HCT116 (cell line): ENCODE measurements at regions not wholly inside any gene's neighbourhood (a gene's known extent, or its start where the extent isn't known, plus 50 kb on each side); places are given as distances from the start of the nearest gene placed in this dataset.

Experiments used
- ATAC-seq: fragments of 200-7000 bp; cut with Tn5 transposase; 2 replicates; pipeline ENCODE4 v1.9.1; 2020; ENCODE audit warnings: mild to moderate bottlenecking, moderate library complexity
- BruUV-seq: library from RNA; stranded (reverse); fragments of 400-500 nt; replicated peaks from 2 replicates; lab custom pipeline; 2021; lab: Mats Ljungman, UMichigan
- CTCF ChIA-PET: fragments of 300-600 bp; sonication (Branson Sonifier 250); formaldehyde crosslinking; loops from one replicate; lab custom pipeline; 2021; ENCODE audit warnings: antibody characterized with exemption; lab: Charles Lee
- POLR2A ChIA-PET: fragments of 300-600, 350-600 bp; sonication (Branson Sonifier 250); formaldehyde crosslinking; loops from one replicate; lab custom pipeline; 2021; ENCODE audit warnings: antibody characterized with exemption; lab: Charles Lee
- RAD21 ChIA-PET, 2 experiments: fragments of 300-600 bp; sonication (Branson Sonifier 250); formaldehyde crosslinking; loops; one replicate each; lab custom pipeline; 2023; ENCODE audit warnings: low total read pairs in 2 of 2; ENCODE audit not compliant: uncharacterized antibody in 2 of 2, unreplicated experiment in 2 of 2, low non-redundant PET in 1 of 2; lab: Charles Lee
- DNase-seq: peaks from one replicate; pipeline ENCODE4 v3.0.0-alpha.2; 2010; ENCODE audit warnings: low read depth, low spot score
- H2AFZ ChIP-seq: fragments of 200-600 bp; shearing (Covaris generic), sonication (generic); 2 replicates; pipeline ENCODE4 v1.6.1; 2017; ENCODE audit warnings: low read depth, mixed run types, mixed read lengths, antibody characterized with exemption, low read length; ENCODE audit not compliant: poor library complexity, severe bottlenecking
- H3K27ac ChIP-seq: 2 replicates; pipeline ENCODE4 v1.5.1; 2012; ENCODE audit warnings: low read depth, low read length
- H3K27me3 ChIP-seq: fragments of 200-600 bp; sonication (generic); 2 replicates; pipeline ENCODE4 v1.6.1; 2016; ENCODE audit warnings: mixed run types, low read length, mixed read lengths; ENCODE audit not compliant: insufficient read depth
- H3K36me3 ChIP-seq, 2 experiments: fragments of 200-500 bp in 1 of 2; fragments of 200-600 bp in 1 of 2; sonication (Bioruptor generic) in 1 of 2; sonication (generic) in 1 of 2; 2 replicates each; pipeline versions ENCODE4 v1.5.1 to v1.6.1; 2014 to 2016; ENCODE audit warnings: low read length in 2 of 2, inconsistent platforms in 1 of 2, mixed read lengths in 1 of 2, mixed run types in 1 of 2; ENCODE audit not compliant: insufficient read depth in 2 of 2, control insufficient read depth in 1 of 2
- H3K4me1 ChIP-seq, 2 experiments: fragments of 200-600 bp in 1 of 2; sonication (generic) in 1 of 2; 2 replicates each; pipeline versions ENCODE4 v1.5.1 to v1.6.1; 2012 to 2017; ENCODE audit warnings: low read length in 2 of 2, inconsistent platforms in 1 of 2, mild to moderate bottlenecking in 1 of 2, mixed read lengths in 1 of 2, mixed run types in 1 of 2, moderate library complexity in 1 of 2; ENCODE audit not compliant: insufficient read depth in 2 of 2, control insufficient read depth in 1 of 2
- H3K4me2 ChIP-seq: fragments of 200-600 bp; sonication (generic); 2 replicates; pipeline ENCODE4 v1.6.1; 2017; ENCODE audit warnings: mixed run types, low read length, mixed read lengths
- H3K4me3 ChIP-seq, 2 experiments: fragments of 200-600 bp in 1 of 2; sonication (generic) in 1 of 2; replicated peaks in 1 of 2; 2 replicates each; pipeline ENCODE4 v1.5.1; 2011 to 2016; ENCODE audit warnings: low read length in 2 of 2, control low read depth in 1 of 2, low read depth in 1 of 2, mild to moderate bottlenecking in 1 of 2, mixed read lengths in 1 of 2, mixed run types in 1 of 2
- H3K79me2 ChIP-seq: fragments of 200-600 bp; sonication (generic); 2 replicates; pipeline ENCODE4 v1.6.1; 2017; ENCODE audit warnings: mild to moderate bottlenecking, mixed run types, low read length, moderate library complexity, mixed read lengths; ENCODE audit not compliant: insufficient read depth
- H3K9ac ChIP-seq: fragments of 200-600 bp; sonication (generic); 2 replicates; pipeline ENCODE4 v1.6.1; 2016; ENCODE audit warnings: low read length, mixed read lengths
- H3K9me2 ChIP-seq: fragments of 200-600 bp; sonication (generic), shearing (Covaris generic); 2 replicates; pipeline ENCODE4 v1.6.1; 2017; ENCODE audit warnings: mixed run types, mild to moderate bottlenecking, moderate library complexity; ENCODE audit not compliant: insufficient read depth
- H3K9me3 ChIP-seq, 2 experiments: fragments of 200-500 bp in 1 of 2; fragments of 200-600 bp in 1 of 2; sonication (Bioruptor generic) in 1 of 2; sonication (generic) in 1 of 2; 2 replicates each; pipeline ENCODE4 v1.6.1; 2014 to 2017; ENCODE audit warnings: low read length in 2 of 2, mixed read lengths in 2 of 2, inconsistent platforms in 1 of 2, low read depth in 1 of 2, mild to moderate bottlenecking in 1 of 2, mixed run types in 1 of 2, moderate library complexity in 1 of 2; ENCODE audit not compliant: control insufficient read depth in 1 of 2, insufficient read depth in 1 of 2
- H4K20me1 ChIP-seq: fragments of 200-600 bp; sonication (generic), shearing (Covaris generic); 2 replicates; pipeline ENCODE4 v1.6.1; 2017; ENCODE audit warnings: mixed run types, mild to moderate bottlenecking, moderate library complexity; ENCODE audit not compliant: insufficient read depth
- CBX3 ChIP-seq: IDR thresholded peaks from 2 replicates; pipeline ENCODE4 v1.6.1; 2012; ENCODE audit warnings: low read depth
- CEBPB ChIP-seq: IDR thresholded peaks from 2 replicates; pipeline ENCODE4 v1.6.1; 2012; ENCODE audit warnings: low read depth
- EGR1 ChIP-seq: IDR thresholded peaks from 2 replicates; pipeline ENCODE4 v1.6.1; 2012; ENCODE audit warnings: low read depth
- EZH2 ChIP-seq: fragments of 200-600 bp; sonication (generic); IDR thresholded peaks from 2 replicates; pipeline ENCODE4 v1.6.1; 2017; ENCODE audit warnings: antibody characterized with exemption, mixed run types
- FOSL1 ChIP-seq: IDR thresholded peaks from 2 replicates; pipeline ENCODE4 v1.6.1; 2012; ENCODE audit warnings: low read depth
- JUND ChIP-seq: IDR thresholded peaks from 2 replicates; pipeline ENCODE4 v1.6.1; 2012
- POLR2A ChIP-seq: IDR thresholded peaks from 2 replicates; pipeline ENCODE4 v1.7.0; 2011; ENCODE audit warnings: borderline replicate concordance; ENCODE audit not compliant: insufficient read depth, insufficient read length; ENCODE audit errors: extremely low read depth
- POLR2AphosphoS5 ChIP-seq: IDR thresholded peaks from 2 replicates; pipeline ENCODE4 v1.6.1; 2011; ENCODE audit warnings: mild to moderate bottlenecking, low read depth, low read length, moderate library complexity
- REST ChIP-seq: IDR thresholded peaks from 2 replicates; pipeline ENCODE4 v1.6.1; 2012; ENCODE audit warnings: low read depth
- TCF7L2 ChIP-seq: IDR thresholded peaks from 2 replicates; pipeline ENCODE4 v1.7.0; 2011; ENCODE audit warnings: borderline replicate concordance, inconsistent platforms; ENCODE audit not compliant: insufficient read depth, insufficient read length; ENCODE audit errors: extremely low read depth
- YY1 ChIP-seq: IDR thresholded peaks from 2 replicates; pipeline ENCODE4 v1.6.1; 2011; ENCODE audit warnings: low read length, low read depth, moderate library complexity, mild to moderate bottlenecking; ENCODE audit not compliant: insufficient replicate concordance; ENCODE audit errors: extremely low read depth
- ZFX ChIP-seq: fragments of 450-650 bp; IDR thresholded peaks from 2 replicates; pipeline ENCODE4 v1.6.1; 2017
- ZNF274 ChIP-seq: fragments of 200-500 bp; sonication (Bioruptor generic); IDR thresholded peaks from 2 replicates; pipeline ENCODE4 v1.6.1; 2014; ENCODE audit warnings: mild to moderate bottlenecking, low read depth, low read length, inconsistent platforms
- intact Hi-C: fragments of 100-400 bp; cut with micrococcal nuclease; formaldehyde crosslinking; loops from 2 replicates; pipeline ENCODE4 v1.10.0; 2022
- TF ChIP-seq, protein P1 (sequence below): IDR thresholded peaks from 2 replicates; pipeline ENCODE4 v1.6.1; 2012
- TF ChIP-seq, protein P2 (sequence below), 3 experiments: fragments of 200-600 bp in 1 of 3; sonication (generic) in 1 of 3; IDR thresholded peaks in 2 of 3; conservative IDR thresholded peaks in 1 of 3; 2 replicates each; pipeline ENCODE4 v1.5.1; 2012 to 2017; ENCODE audit warnings: low read depth in 2 of 3, low read length in 2 of 3, antibody characterized with exemption in 1 of 3, borderline replicate concordance in 1 of 3, control low read depth in 1 of 3, mild to moderate bottlenecking in 1 of 3, mixed read lengths in 1 of 3, mixed run types in 1 of 3, moderate library complexity in 1 of 3; ENCODE audit not compliant: insufficient read depth in 1 of 3
- TF ChIP-seq, protein P3 (sequence below): IDR thresholded peaks from 2 replicates; pipeline ENCODE4 v1.6.1; 2012

DNA sequence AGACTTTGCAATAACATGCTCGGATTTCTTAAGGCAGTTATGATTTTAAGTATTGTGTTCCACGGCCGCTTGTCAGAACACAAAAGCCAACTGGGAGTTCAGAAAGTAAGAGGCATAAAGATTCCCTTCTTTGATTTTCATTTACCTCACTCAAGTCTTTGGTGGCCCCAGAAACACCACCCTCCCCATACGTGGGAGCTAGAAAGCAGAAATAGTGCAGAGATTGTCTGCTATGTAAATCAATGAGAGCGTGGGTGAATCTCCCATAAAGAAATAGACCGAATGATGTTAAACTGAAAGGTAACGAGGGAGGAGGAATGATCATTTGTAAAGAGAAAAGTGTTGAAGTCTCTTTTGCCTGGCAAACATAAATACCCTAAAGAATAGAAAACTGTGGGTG lies 322.1 kb upstream of the ETAA1 start:
- POLR2A ChIA-PET: no interaction called here
- Histone ChIP-seq H3K9ac (no peak overlapping the region), H3K36me3 (no peaks in the 10 kb centered on the region), H2AFZ (no peak overlapping the region)
- TF ChIP-seq POLR2A (no peak), YY1 (no peak), ZNF274 (no peak), JUND (no peak), CBX3 (no peak), POLR2AphosphoS5 (no peak), TCF7L2 (no peak), REST (no peak), FOSL1 (no peak), CEBPB (no peak), ZFX (no peak), EGR1 (no peak), EZH2 (no peak)
- TF ChIP-seq, protein P1, sequence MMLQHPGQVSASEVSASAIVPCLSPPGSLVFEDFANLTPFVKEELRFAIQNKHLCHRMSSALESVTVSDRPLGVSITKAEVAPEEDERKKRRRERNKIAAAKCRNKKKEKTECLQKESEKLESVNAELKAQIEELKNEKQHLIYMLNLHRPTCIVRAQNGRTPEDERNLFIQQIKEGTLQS: no peak
- TF ChIP-seq, protein P2, sequence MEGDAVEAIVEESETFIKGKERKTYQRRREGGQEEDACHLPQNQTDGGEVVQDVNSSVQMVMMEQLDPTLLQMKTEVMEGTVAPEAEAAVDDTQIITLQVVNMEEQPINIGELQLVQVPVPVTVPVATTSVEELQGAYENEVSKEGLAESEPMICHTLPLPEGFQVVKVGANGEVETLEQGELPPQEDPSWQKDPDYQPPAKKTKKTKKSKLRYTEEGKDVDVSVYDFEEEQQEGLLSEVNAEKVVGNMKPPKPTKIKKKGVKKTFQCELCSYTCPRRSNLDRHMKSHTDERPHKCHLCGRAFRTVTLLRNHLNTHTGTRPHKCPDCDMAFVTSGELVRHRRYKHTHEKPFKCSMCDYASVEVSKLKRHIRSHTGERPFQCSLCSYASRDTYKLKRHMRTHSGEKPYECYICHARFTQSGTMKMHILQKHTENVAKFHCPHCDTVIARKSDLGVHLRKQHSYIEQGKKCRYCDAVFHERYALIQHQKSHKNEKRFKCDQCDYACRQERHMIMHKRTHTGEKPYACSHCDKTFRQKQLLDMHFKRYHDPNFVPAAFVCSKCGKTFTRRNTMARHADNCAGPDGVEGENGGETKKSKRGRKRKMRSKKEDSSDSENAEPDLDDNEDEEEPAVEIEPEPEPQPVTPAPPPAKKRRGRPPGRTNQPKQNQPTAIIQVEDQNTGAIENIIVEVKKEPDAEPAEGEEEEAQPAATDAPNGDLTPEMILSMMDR (IDR thresholded peaks at IDR 0.05 in 2 of 3, conservative IDR thresholded peaks at IDR 0.05 in 1 of 3; ENCODE audit: borderline replicate concordance in 1 of 3, insufficient read depth in 1 of 3, low read depth in 2 of 3, low read length in 2 of 3): no peak
- TF ChIP-seq, protein P3, sequence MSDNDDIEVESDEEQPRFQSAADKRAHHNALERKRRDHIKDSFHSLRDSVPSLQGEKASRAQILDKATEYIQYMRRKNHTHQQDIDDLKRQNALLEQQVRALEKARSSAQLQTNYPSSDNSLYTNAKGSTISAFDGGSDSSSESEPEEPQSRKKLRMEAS: no peak
- TF ChIP-seq, all 23 proteins: peak for 0
- ATAC-seq: no peak
- no peak overlapping the region for H3K27ac ChIP-seq
- CTCF ChIA-PET: no interaction called here
- H3K27me3 ChIP-seq: no peaks in the 10 kb centered on the region
- H4K20me1 ChIP-seq: no peaks in the 10 kb centered on the region
- RAD21 ChIA-PET: no interaction called here
- H3K9me3 ChIP-seq: no peaks in the 10 kb centered on the region
- no peaks in the 10 kb centered on the region for H3K9me2 ChIP-seq
- BruUV-seq: no TSS peak
- DNase-seq: no peak
- H3K4me3 ChIP-seq: no peak overlapping the region
- H3K79me2 ChIP-seq: no peaks in the 10 kb centered on the region
- intact Hi-C loops: no loop called here
- no peak overlapping the region for H3K4me2 ChIP-seq
- no peaks in the 10 kb centered on the region for H3K4me1 ChIP-seq
